Mammary epithelial cell (primary cell): ENCODE measurements at regions not wholly inside any gene's neighbourhood (a gene's known extent, or its start where the extent isn't known, plus 50 kb on each side); places are given as distances from the start of the nearest gene placed in this dataset.
"Not testable (repeated sequence)": the region's sequence is repeated elsewhere in the genome, so short reads cannot be mapped to it uniquely, and the experiment has no call there.

Experiments used
- EZH2 ChIP-seq: IDR thresholded peaks from 2 replicates; pipeline ENCODE4 v1.6.1; 2012; ENCODE audit warnings: low read length, inconsistent platforms, borderline replicate concordance
- TF ChIP-seq, protein P1 (sequence below), 2 donors: IDR thresholded peaks in 1 of 2; conservative IDR thresholded peaks in 1 of 2; 2 replicates each; pipeline ENCODE4 v1.5.1; 2011 to 2012; ENCODE audit warnings: inconsistent platforms in 2 of 2, low read length in 2 of 2, mild to moderate bottlenecking in 2 of 2, control low read depth in 1 of 2, low read depth in 1 of 2; ENCODE audit not compliant: insufficient read depth in 1 of 2; ENCODE audit errors: extremely low read depth in 1 of 2

GRCh38 chr3:30479737-30480136, 126.7 kb upstream of the TGFBR2 start:
- TF ChIP-seq, protein P1, sequence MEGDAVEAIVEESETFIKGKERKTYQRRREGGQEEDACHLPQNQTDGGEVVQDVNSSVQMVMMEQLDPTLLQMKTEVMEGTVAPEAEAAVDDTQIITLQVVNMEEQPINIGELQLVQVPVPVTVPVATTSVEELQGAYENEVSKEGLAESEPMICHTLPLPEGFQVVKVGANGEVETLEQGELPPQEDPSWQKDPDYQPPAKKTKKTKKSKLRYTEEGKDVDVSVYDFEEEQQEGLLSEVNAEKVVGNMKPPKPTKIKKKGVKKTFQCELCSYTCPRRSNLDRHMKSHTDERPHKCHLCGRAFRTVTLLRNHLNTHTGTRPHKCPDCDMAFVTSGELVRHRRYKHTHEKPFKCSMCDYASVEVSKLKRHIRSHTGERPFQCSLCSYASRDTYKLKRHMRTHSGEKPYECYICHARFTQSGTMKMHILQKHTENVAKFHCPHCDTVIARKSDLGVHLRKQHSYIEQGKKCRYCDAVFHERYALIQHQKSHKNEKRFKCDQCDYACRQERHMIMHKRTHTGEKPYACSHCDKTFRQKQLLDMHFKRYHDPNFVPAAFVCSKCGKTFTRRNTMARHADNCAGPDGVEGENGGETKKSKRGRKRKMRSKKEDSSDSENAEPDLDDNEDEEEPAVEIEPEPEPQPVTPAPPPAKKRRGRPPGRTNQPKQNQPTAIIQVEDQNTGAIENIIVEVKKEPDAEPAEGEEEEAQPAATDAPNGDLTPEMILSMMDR (conservative IDR thresholded peaks at IDR 0.05 in 1 of 2, IDR thresholded peaks at IDR 0.05 in 1 of 2; ENCODE audit: extremely low read depth in 1 of 2, insufficient read depth in 1 of 2, low read depth in 1 of 2, low read length in 2 of 2): not testable (repeated sequence)
- not testable (repeated sequence) for TF ChIP-seq EZH2
